ENCODE measurements at regions not wholly inside any gene's neighbourhood (a gene's known extent, or its start where the extent isn't known, plus 50 kb on each side); places are given as distances from the start of the nearest gene placed in this dataset.

DNA sequence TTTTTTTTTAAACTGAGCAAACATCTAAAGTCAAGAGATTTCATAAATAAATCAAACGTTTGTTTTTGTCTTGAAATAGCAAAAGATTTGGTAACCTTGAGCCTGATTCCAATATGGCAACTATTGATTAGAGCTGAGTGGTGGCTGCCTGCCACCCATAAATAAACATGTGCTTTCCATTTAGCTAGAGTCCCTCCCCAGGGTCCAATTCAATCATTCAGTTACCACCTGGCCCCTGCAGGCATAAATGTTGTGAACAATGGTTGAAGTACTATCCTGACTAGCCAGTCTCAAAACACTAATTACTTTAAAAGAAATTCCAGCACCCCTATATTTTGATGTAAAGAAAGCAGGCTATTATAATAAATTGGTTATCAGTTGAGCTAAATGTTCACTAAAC lies 129.7 kb upstream of the GRIP1 start:
- TF ChIP-seq, protein P1, sequence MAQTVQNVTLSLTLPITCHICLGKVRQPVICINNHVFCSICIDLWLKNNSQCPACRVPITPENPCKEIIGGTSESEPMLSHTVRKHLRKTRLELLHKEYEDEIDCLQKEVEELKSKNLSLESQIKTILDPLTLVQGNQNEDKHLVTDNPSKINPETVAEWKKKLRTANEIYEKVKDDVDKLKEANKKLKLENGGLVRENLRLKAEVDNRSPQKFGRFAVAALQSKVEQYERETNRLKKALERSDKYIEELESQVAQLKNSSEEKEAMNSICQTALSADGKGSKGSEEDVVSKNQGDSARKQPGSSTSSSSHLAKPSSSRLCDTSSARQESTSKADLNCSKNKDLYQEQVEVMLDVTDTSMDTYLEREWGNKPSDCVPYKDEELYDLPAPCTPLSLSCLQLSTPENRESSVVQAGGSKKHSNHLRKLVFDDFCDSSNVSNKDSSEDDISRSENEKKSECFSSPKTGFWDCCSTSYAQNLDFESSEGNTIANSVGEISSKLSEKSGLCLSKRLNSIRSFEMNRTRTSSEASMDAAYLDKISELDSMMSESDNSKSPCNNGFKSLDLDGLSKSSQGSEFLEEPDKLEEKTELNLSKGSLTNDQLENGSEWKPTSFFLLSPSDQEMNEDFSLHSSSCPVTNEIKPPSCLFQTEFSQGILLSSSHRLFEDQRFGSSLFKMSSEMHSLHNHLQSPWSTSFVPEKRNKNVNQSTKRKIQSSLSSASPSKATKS (CRISPR knock-in tag; IDR thresholded peaks at IDR 0.05): no peak
- TF ChIP-seq RBBP5 (IDR thresholded peaks at IDR 0.05; ENCODE audit: borderline replicate concordance, insufficient read depth, low read length, poor library complexity, severe bottlenecking): no peak

Data from K562 (cell line).